GM19463 (cell line): ENCODE measurements at regions not wholly inside any gene's neighbourhood (a gene's known extent, or its start where the extent isn't known, plus 50 kb on each side); places are given as distances from the start of the nearest gene placed in this dataset.
"Not testable (repeated sequence)": the region's sequence is repeated elsewhere in the genome, so short reads cannot be mapped to it uniquely, and the experiment has no call there.

Experiments used
- ATAC-seq: cut with Tn5 transposase; IDR thresholded peaks from one replicate; pipeline ENCODE4 v1.9.1; 2021; ENCODE audit warnings: mild to moderate bottlenecking, moderate library complexity; ENCODE audit not compliant: unreplicated experiment

GRCh38 chr1:112855152-112855828, 100.7 kb downstream of the SLC16A1 start:
- ATAC-seq: no peak

- not testable (repeated sequence) for ATAC-seq
Observed at GRCh38 chr1:112854368-112854984, 101.5 kb downstream of the SLC16A1 start.

GRCh38 chr1:112853915-112854314, 102.1 kb downstream of the SLC16A1 start:
- not testable (repeated sequence) for ATAC-seq

GRCh38 chr1:112852934-112853333, 103.1 kb downstream of the SLC16A1 start:
- ATAC-seq: no peak

GRCh38 chr1:112852276-112852675, 103.7 kb downstream of the SLC16A1 start:
- no peak for ATAC-seq

- no peak for ATAC-seq
Observed at GRCh38 chr1:112850034-112850757, 105.8 kb downstream of the SLC16A1 start.

- no peak for ATAC-seq
Observed at GRCh38 chr1:112849425-112850033, 106.5 kb downstream of the SLC16A1 start.

- no peak for ATAC-seq
Observed at GRCh38 chr1:112841825-112842224, 114.2 kb downstream of the SLC16A1 start.

GRCh38 chr1:112840631-112841624, 115.1 kb downstream of the SLC16A1 start:
- ATAC-seq: no peak

GRCh38 chr1:112836642-112837041, 119.4 kb downstream of the SLC16A1 start:
- ATAC-seq: no peak

GRCh38 chr1:112833806-112834205, 118.7 kb upstream of the PPM1J start:
- no peak for ATAC-seq

- ATAC-seq: not testable (repeated sequence)
Observed at GRCh38 chr1:112832259-112832658, 117.1 kb upstream of the PPM1J start.

- not testable (repeated sequence) for ATAC-seq
Observed at GRCh38 chr1:112829691-112830090, 114.6 kb upstream of the PPM1J start.

- no peak for ATAC-seq
Observed at GRCh38 chr1:112828716-112829115, 113.6 kb upstream of the PPM1J start.

GRCh38 chr1:112827391-112827790, 112.3 kb upstream of the PPM1J start:
- ATAC-seq: not testable (repeated sequence)

GRCh38 chr1:112826217-112826944, 111.2 kb upstream of the PPM1J start:
- no peak for ATAC-seq

GRCh38 chr1:112825563-112826216, 110.6 kb upstream of the PPM1J start:
- ATAC-seq: not testable (repeated sequence)

- ATAC-seq: not testable (repeated sequence)
Observed at GRCh38 chr1:112825075-112825474, 109.9 kb upstream of the PPM1J start.
